Occipital lobe (tissue), 2 donors: ENCODE measurements at regions not wholly inside any gene's neighbourhood (a gene's known extent, or its start where the extent isn't known, plus 50 kb on each side); places are given as distances from the start of the nearest gene placed in this dataset. TPM values are rescaled to one million over a fixed set of nuclear protein-coding genes. Genes with fewer than 3 reads are reported as not detected.
"Not testable (repeated sequence)": the region's sequence is repeated elsewhere in the genome, so short reads cannot be mapped to it uniquely, and the experiment has no call there.

ENCODE experiments used
- DNase-seq: peaks from one replicate; lab custom pipeline; 2025; lab: John Stamatoyannopoulos, UW
- small RNA-seq: library from RNA; depleted of rRNA; stranded (forward); fragments of <200 nt; gene quantifications from one replicate; pipeline ENCODE3, GENCODE V24; 2014

DNA sequence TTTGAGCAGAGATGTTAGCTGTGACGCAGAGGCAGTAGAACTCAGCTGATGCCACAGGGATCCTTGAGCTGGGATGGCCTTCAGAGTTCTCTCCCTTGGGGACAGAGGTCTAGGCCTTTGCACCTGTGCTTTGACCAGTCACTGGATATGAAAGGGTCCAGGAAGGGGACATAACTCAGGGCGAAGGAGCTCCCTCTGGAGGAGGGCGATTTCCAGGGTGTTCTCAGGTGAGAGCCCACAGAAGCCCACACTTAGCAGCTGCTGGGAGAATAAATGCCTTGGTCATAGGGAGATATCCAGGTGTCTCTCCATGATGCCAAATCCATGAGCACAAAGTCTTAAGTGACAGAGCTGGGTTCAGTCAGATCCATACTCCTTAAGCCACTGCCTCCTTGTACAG lies 369.2 kb downstream of the NYAP2 start:
- DNase-seq: no peak

DNA sequence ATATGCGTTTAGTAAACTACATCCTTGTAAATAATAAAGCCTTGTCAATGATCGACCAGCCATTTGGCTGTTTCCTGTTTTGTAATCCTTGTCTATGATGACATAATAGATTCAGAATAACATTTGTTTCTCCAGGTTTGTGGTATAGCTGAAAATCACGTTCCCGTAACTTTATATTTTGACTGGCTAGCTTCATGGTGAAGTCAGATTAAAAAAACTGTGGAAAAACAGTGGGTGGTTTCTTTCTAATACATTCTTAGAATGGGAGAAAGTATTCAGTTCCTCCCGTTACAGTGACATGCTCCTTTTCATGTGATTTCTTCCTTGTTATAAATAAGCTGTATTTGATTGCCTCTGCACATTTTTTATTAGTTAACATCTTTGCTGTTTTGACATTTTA lies 366.9 kb downstream of the NYAP2 start:
- no peak for DNase-seq

DNA sequence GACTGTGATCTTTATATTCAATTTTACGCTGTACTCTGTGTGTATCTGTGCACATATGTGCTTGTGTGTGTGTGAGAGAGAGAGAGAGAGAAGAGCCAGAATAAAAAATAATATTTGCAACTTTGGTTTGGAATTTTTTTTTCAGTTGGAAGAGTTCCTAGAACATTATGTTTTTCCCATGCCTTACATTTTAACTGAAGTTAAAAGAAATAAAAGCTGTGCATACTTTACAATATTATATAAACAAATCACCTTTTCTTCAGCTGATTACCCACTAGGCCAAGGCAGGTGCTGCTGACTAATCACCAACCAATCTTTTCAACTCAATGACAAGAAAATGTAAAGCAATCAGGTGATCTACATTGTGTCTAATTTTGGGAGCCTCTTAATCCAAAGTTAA lies 366.3 kb downstream of the NYAP2 start:
- DNase-seq: no peak

DNA sequence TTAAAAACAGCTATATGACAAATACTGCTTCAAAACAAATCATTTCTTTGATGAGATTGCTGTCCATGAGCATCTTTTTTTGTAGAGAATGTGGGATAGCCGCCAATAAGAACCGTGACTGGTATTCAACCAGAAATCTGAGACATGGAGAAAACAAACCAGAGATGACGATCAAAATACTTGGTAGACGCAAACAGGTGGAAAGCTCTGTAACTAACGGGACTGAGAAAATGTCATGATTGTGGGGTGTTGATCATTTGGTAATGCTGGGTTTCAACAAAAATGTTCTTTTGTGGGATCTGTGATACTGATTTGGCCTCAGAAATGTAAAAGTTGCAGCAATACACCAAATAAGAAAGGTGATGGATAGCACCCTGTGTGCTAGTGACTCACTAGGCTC lies 364.8 kb downstream of the NYAP2 start:
- DNase-seq: no peak

DNA sequence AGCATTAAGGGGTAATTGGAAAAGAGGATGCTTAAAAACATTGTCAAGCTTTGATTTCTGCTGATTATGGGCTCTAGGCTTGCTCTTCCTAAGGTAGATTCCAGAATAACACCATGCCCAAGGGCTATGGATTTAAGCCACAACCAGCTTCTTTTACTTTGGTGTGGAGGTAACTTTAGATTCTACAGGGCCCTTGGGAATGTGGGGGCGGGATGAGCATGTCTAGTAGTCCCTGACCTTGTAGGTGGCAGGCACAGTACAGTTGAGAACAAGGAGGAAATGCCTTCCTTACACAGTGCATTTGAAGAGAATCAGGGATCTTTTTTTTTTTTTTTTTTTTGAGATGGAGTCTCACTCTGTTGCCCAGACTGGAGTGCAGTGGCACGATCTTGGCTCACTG lies 364.2 kb downstream of the NYAP2 start:
- DNase-seq: no peak

- DNase-seq: no peak
These were observed 361.9 kb downstream of the NYAP2 start for GRCh38 chr2:225761396-225761795.

GRCh38 chr2:225757248-225757647 lies 357.7 kb downstream of the NYAP2 start:
- DNase-seq: no peak

GRCh38 chr2:225756198-225756597 lies 356.7 kb downstream of the NYAP2 start:
- no peak for DNase-seq

- no peak for DNase-seq
These were observed 349.1 kb downstream of the NYAP2 start for GRCh38 chr2:225748609-225749008.

GRCh38 chr2:225743996-225744395 lies 344.5 kb downstream of the NYAP2 start:
- not testable (repeated sequence) for DNase-seq

- no peak for DNase-seq
These were observed 343.0 kb downstream of the NYAP2 start for GRCh38 chr2:225742487-225742886.

GRCh38 chr2:225740086-225740485 lies 340.6 kb downstream of the NYAP2 start:
- no peak for DNase-seq

- no peak for DNase-seq
These were observed 339.8 kb downstream of the NYAP2 start for GRCh38 chr2:225739328-225739727.

DNA sequence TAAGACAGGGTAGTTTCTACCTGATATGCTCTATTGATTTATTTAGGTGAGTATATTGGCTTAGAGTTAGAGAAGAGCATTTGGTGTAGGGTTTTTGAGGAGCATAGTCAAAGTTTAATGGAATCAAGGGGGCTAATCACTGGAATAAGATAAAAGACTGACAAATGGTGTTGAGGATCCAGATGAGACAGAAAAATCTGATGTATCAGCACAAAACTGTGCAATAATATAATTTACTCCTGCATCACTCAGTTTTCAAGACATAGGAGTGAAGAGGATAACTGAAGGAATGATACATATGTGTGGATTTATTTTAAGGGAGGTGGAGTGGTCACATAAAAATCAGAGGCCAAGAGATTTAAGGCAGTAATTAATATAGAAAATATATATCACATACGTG lies 339.2 kb downstream of the NYAP2 start:
- DNase-seq: no peak

GRCh38 chr2:225737556-225737955 lies 338.0 kb downstream of the NYAP2 start:
- DNase-seq: no peak

- DNase-seq: no peak
These were observed 336.3 kb downstream of the NYAP2 start for GRCh38 chr2:225735844-225736243.

DNA sequence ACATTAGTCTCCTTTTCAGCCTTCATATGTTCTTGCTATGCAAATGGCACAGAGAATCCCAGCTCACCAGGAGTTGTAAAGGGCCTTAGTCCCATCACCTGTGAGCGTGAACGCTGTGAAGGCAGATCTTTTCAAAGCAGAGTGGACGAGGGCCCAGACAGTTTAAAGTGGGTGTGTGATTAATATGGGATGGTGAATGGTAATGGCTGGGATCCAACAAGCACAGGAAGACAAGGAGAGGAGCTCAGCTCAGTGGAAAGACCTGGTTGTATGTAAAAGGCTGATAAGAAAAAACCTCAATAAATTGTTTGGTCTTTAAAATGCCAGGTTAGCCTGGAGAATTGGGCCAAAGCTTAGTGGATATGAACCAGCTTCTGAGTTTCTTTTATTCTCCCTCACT lies 326.2 kb downstream of the NYAP2 start:
- no peak for DNase-seq

Small RNA genes in the stretch of these regions (small RNA-seq; reads per million reads assigned to genes)
- gene AC068138.1: not detected
- not detected for gene MIR5702
